GM19468 (cell line): ENCODE measurements at regions not wholly inside any gene's neighbourhood (a gene's known extent, or its start where the extent isn't known, plus 50 kb on each side); places are given as distances from the start of the nearest gene placed in this dataset.

Source experiments
- ATAC-seq: cut with Tn5 transposase; IDR thresholded peaks from one replicate; pipeline ENCODE4 v1.9.1; 2021; ENCODE audit warnings: mild to moderate bottlenecking, moderate library complexity, moderate number of reproducible peaks; ENCODE audit not compliant: unreplicated experiment; ENCODE audit errors: extremely low read depth

- ATAC-seq, result no peak
Measured at GRCh38 chr1:56029319-56030003, 549.9 kb downstream of the PLPP3 start.

GRCh38 chr1:56028911-56029310 lies 550.5 kb downstream of the PLPP3 start:
- ATAC-seq, result no peak

- no peak for ATAC-seq
Measured at GRCh38 chr1:56028244-56028643, 551.1 kb downstream of the PLPP3 start.

DNA sequence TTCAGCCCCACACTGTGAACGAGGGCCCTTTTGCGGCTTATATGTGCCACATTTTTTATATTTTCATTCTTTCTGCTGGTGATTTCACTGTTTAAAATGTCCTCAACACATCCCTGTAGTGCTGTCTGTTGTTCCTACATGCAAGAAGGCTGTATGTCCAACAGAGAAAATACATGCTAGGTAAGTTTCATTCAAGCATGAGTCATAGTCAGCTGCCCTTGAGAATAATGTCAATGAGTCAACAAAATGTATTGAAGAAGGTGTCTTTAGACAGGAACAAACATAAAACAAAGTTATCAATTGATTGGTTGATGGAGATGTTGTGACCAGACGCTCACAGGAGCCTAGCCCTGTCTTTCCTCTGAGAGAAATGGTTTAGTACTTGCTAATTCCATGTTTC lies 553.4 kb downstream of the PLPP3 start:
- ATAC-seq, result no peak

GRCh38 chr1:56024155-56024554 lies 555.2 kb downstream of the PLPP3 start:
- ATAC-seq, result no peak

- no peak for ATAC-seq
Measured at GRCh38 chr1:56019922-56020321, 559.4 kb downstream of the PLPP3 start.

DNA sequence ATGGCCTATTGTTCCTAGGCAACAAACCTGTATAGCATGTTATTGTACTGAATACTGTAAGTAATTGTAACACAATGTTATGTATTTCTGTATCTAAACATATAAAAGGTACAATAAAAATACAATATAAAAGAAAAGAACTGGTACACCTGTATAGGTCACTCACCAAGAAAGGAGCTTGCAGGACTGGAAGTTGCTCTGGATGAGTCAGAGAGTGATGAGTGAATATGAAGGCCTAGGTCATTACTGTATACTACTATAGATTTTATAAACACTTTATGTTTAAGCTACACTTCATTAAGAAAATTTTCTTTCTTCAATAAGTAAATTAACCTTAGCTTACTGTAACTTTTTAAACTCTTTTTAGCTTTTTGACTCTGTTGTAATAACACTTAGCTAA lies 559.9 kb downstream of the PLPP3 start:
- no peak for ATAC-seq

- ATAC-seq, result no peak
Measured at GRCh38 chr1:56017336-56017735, 562.0 kb downstream of the PLPP3 start.

- no peak for ATAC-seq
Measured at GRCh38 chr1:56003846-56004245, 575.5 kb downstream of the PLPP3 start.

DNA sequence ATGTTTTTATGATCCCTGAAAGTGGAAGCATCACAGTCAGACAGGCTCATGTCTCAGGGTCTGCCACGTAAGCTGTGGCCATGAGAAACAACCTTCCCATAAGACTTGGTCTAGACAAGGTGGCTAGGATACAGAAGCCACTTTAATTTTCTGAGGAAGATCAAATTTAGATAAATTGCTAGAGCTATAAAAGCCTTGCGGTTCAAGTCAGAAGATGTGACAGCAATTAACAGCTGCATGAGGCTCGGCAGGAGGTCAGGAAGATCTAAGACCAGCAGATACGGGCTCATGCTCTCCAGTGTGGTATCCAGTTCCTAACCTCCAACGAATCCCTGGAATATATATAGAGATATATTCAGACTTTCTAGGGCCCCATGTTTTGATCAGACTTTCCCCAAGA lies 577.1 kb downstream of the PLPP3 start:
- no peak for ATAC-seq

- ATAC-seq, result no peak
Measured at GRCh38 chr1:56000424-56000823, 578.9 kb downstream of the PLPP3 start.

DNA sequence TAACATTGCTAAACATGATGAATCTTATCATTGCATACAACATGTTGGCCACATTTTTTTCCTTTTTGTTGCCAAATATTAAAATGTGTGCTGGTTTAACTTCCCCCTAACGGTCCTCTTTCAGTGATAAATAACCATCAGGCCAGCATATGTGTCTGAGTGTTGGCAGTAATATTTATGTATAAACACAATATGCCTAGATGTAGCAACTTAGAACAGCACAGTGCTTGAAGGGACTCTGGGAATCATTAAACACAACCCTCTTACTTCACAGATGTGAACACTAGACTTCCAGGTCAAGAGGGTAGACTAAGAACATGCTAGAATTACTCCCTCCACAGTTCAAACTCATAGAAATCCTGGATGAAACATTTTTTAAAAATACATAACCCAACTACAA lies 581.8 kb downstream of the PLPP3 start:
- no peak for ATAC-seq

DNA sequence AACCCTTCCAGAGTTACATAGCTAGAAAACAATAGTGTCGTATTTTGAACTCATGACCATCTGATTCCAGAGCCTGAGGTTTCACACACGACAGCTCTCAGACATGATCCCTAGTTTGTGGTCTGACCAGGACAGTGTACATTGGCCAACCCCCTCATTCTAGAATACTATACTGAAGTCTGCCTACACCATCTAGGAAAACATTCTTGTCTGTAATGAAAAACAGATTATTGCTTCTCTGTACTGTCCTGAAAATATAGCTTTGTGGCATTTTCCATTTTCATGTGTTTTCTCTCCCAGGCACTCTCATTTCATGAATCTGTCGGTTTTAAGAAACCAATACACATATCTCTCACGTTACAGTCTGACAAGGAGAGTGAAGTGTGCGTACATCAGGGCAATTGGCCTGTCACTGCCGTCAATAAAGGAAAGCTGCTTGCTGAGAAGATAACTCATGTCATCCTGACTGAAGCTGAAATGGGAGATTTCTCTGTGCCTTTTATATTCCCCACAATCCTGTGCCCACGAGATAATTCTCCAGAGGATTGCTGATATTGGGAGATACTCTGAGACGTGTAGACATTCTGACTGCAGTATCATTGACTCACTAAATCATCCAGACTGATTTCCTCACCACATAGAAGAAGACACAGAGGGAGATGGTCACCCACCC lies 585.6 kb downstream of the PLPP3 start:
- no peak for ATAC-seq

- no peak for ATAC-seq
Measured at GRCh38 chr1:55990007-55990406, 589.4 kb downstream of the PLPP3 start.

GRCh38 chr1:55988963-55989452 lies 590.4 kb downstream of the PLPP3 start:
- no peak for ATAC-seq

GRCh38 chr1:55987491-55988249 lies 591.7 kb downstream of the PLPP3 start:
- ATAC-seq, result no peak

GRCh38 chr1:55986003-55986402 lies 593.4 kb downstream of the PLPP3 start:
- ATAC-seq, result no peak

DNA sequence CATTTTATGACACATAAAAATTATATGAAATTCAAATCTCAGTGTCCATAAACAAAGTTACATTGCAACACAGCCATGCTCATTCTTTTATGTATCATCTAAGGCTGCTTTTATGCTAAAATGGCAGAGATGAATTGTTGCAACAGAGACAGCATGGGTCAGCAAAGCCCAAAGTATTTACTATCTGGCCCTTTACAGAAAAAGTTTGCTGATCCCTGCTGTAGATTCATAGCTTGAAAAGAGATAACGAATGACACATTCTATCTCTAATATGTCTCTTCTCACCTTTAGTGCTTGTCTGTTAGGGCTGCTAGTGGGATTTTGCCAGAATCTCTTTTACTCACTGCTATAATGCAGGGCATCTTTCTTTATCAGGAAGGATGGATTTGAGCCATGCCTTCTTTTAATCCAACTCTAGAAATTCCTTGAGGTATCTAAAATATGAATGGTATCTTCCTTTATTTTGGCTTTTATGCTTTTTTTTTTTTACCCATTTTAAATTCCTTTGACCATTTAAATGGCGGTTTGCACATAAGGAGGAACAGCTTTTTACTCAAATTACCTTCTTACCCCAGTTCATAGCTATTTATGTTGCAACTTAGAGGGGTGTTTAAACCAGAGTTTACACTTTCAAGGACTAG lies 598.2 kb downstream of the PLPP3 start:
- no peak for ATAC-seq

DNA sequence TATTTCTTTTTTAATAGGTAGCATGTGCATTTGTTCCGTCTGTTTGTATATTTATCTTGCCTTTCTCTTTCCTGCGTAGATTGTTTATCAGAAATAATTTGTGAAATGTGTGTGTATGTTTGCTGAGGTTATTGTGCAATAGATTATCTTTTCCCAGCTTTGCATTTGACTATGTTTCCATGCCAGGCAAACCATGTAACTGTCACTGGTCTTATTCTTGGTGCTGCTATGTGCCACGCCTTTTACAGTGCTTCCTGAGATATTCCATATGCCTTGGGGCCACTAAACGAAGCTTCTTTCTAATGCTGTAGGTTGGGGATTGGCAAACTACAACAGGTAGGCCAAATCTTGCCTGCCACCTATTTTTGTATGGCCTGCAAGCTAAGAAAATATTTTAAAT lies 598.8 kb downstream of the PLPP3 start:
- ATAC-seq, result no peak

DNA sequence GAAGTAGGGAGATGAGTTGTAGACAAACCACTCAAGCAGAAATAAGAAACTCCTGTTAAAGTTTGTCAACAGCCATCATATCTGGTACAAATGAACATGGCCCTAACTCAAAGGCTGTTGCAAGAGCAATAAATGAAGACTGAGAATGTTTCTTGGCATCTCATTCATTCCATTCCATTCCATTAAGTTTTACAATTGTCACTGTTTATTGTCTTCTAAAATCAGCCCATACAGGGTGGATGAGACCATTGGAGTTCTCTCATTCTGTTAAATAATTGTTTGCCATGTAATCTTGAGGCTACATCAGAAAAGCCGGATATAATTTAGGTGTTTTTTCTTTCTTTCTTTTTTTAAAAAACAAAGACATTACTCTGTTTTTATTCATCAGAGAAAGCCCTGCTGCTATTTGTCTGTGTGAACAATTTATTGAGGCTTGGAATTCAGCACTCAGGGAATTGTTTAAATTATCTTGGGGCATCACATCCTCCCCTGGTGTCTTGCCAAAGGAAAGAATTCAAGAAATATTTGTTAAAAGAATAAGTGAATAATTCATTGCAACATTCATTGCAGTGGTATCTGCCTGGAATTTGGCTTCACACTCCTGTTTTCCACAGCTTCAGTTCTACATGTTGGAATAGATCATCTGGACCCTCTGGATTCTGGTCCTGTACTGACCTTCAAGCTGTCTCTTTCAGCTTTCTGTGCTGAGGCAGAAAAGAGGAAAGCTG lies 604.5 kb downstream of the PLPP3 start:
- no peak for ATAC-seq
